ENCODE measurements at regions not wholly inside any gene's neighbourhood (a gene's known extent, or its start where the extent isn't known, plus 50 kb on each side); places are given as distances from the start of the nearest gene placed in this dataset.

DNA sequence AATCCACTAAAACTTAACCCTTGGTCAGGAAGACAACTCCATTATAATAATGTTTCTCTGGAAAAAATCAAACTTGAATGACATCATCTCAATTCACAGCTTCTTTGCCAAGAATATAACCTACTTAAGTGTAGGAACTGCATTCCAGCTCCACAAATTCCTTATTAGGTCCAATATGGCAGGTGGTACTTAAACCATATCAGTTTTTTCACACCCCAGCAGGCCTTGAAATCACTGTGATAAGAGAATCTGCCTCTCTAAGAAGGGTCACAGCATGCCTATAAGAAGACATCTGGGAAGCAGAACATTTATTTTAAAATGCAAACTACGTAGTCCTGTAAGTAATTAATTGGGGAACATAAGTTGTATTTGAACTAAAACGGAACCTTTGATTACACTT is 687.8 kb downstream of the DIAPH3 start:
- TF ChIP-seq POLR2AphosphoS5 (IDR thresholded peaks at IDR 0.05), result no peak
- TF ChIP-seq POLR2A (IDR thresholded peaks at IDR 0.05), result no peak
- TF ChIP-seq, protein P1, sequence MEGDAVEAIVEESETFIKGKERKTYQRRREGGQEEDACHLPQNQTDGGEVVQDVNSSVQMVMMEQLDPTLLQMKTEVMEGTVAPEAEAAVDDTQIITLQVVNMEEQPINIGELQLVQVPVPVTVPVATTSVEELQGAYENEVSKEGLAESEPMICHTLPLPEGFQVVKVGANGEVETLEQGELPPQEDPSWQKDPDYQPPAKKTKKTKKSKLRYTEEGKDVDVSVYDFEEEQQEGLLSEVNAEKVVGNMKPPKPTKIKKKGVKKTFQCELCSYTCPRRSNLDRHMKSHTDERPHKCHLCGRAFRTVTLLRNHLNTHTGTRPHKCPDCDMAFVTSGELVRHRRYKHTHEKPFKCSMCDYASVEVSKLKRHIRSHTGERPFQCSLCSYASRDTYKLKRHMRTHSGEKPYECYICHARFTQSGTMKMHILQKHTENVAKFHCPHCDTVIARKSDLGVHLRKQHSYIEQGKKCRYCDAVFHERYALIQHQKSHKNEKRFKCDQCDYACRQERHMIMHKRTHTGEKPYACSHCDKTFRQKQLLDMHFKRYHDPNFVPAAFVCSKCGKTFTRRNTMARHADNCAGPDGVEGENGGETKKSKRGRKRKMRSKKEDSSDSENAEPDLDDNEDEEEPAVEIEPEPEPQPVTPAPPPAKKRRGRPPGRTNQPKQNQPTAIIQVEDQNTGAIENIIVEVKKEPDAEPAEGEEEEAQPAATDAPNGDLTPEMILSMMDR (IDR thresholded peaks at IDR 0.05), result no peak
- TF ChIP-seq EP300 (IDR thresholded peaks at IDR 0.05), result no peak

Data from upper lobe of left lung (tissue), 4 donors.